OCI-M1 (cell line): ENCODE measurements at regions not wholly inside any gene's neighbourhood (a gene's known extent, or its start where the extent isn't known, plus 50 kb on each side); places are given as distances from the start of the nearest gene placed in this dataset.
"Not testable (repeated sequence)": the region's sequence is repeated elsewhere in the genome, so short reads cannot be mapped to it uniquely, and the experiment has no call there.

Source experiments
- DNase-seq: peaks from one replicate; lab custom pipeline; 2025; lab: John Stamatoyannopoulos, UW

DNA sequence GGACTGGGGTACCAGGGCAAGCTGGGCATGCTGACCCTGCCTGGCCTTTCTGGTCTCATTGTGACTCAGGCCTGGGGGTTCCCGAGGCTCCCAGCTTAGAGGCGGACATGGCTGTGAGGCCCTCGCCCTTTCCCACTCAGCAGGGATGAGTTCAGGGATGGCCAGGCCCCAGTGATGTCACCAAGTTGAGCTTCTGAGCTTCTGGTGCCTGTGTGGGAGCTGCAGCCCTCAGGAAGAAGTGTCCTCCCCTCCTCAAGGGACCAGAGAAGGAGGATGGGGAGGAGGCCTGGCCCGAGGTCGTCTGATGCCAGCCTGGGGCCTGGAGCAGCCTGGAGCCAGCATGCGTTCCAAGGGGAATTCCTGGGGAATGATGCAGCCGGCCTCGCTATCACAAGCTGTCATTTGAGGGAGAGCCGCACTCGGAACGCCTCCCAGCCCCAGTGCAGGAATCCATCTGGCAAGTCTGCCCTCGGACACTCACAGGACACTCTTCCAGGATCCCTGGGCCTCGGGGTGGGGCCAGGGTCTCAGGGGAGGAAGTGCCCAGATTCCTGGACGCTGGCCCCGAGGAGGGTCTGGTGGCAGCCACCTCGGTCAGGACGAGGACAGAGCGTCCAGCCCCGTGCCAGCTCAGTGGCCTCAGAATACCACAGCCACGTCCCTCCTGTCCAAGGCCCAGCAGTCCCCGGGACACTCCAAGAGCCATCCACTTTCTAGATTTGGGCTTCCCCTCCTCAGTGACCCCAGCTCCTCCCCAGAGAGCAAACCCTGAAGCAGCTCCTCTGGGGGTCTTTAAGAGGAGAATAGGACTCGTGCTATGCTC lies 61.2 kb upstream of the GPC1 start:
- DNase-seq: no peak

DNA sequence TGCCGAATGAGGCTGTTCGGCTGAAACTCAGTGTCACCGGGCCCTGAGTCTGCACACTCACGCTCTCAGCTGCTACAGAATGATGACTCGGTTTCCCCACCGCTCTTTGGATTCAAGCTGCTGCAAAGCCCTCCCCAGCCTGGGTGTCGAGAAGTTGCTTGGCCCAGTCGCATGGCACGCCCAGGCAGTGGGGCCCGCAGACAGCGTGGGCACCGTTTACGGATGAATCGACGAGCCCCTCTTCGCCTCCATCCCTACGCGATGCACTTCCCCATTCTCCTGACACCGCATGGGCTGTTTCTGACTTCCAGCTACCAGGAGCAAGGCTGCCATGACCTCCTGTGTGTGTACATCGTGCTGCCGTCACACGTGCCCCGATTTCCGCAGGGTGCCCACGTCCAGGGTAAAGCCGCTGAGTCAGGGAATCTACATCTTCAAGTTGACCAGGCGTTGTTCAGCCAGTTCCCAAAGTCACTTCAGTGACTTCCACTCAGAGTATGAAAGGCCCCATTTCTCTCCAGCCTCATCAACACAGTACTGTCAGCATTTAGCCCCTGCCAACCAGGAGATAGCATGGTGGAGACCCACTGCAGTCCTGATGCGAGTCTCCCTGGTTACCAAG lies 60.3 kb upstream of the GPC1 start:
- DNase-seq: no peak

GRCh38 chr2:240376739-240377138 lies 58.7 kb upstream of the GPC1 start:
- no peak for DNase-seq

GRCh38 chr2:240377366-240377765 lies 58.1 kb upstream of the GPC1 start:
- DNase-seq: no peak

DNA sequence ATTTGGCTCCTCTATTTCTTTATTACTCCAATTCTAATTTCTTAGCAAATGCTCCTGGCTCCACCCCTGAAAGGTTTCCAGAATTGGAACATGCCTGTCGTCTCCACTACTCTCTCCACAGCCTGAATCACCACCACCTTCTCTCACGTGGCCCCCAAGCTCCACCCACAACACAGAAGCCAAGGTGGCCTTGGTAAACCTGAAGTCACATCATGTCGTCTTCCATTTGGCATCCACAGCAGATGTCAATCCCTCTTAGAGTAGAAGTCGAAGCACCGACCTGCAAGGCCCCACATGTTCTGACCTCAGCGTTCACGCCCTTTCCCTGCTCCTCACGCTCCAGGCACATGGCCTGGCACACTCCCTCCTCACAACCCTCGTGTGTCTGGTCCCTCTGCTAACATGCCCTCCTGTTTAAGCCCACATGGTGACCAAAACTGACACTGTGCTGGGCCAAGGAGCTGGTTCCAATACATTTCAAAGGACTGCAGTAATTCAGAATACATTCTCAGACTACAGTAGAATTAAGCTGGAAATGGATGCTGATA lies 56.3 kb upstream of the GPC1 start:
- no peak for DNase-seq

- DNase-seq: no peak
Measured at GRCh38 chr2:240383099-240383758, 52.2 kb upstream of the GPC1 start.

- no peak for DNase-seq
Measured at GRCh38 chr2:240383871-240384700, 51.4 kb upstream of the GPC1 start.

DNA sequence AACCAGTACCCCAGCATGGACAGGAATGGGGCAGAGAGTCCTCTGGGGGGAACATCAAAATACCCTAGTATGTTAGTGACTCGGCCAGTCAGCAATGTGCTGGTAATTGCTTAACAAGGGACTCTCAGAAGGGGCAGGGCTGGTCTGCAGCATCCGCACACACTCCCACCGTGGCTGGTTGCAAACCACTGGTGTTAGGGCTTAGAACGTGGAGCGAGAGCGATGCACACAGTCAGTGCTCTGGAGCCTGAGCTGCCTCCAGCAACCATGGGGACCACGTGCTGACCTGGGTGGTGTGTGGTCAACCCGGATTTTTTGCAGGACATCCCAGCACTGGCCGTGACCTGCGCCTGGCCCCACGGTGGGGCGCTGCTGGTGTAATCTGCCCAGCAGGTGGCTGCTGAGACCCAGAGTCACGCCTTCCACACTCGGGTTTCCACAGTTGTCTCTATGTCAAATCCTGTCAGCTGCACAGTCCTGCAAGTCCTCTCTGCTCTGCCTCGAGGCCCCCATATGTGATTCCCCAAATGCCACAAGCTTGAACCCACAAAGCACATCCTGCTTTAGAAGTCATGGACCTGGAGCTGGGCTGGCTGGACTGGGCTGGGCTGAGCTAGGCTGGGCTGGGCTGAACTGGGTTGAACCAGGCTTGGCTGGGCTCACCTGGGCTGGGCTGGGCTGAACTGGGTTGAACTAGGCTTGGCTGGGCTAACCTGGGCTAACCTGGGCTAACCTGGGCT lies 50.6 kb upstream of the GPC1 start:
- DNase-seq: no peak

DNA sequence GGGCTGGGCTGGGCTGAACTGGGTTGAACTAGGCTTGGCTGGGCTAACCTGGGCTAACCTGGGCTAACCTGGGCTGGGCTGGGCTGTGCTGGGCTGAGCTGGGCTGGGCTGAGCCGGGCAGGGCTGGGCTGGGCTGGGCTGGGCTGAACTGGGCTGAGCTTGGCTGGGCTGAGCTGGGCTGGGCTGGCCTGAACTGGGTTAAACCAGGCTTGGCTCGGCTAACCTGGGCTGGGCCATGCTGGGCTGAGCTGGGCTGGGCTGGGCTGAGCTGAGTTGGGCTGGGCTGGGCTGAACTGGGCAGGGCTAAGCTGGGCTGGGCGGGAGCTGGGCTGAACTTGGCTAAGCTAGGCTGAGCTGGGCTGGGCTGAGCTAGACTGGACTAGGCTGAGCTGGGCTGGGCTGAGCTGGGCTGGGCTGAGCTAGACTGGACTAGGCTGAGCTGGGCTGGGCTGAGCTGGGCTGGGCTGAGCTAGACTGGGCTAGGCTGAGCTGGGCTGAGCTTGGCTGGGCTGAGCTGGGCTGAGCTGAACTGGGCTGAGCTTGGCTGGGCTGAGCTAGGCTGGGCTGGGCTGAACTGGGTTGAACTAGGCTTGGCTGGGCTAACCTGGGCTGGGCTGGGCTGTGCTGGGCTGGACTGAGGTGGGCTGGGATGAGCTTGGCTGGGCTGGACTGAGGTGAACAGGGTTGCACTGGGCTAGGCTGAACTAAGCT lies 49.9 kb upstream of the GPC1 start:
- DNase-seq: not testable (repeated sequence)
